ENCODE measurements at regions not wholly inside any gene's neighbourhood (a gene's known extent, or its start where the extent isn't known, plus 50 kb on each side); places are given as distances from the start of the nearest gene placed in this dataset.
"Not testable (repeated sequence)": the region's sequence is repeated elsewhere in the genome, so short reads cannot be mapped to it uniquely, and the experiment has no call there.

DNA sequence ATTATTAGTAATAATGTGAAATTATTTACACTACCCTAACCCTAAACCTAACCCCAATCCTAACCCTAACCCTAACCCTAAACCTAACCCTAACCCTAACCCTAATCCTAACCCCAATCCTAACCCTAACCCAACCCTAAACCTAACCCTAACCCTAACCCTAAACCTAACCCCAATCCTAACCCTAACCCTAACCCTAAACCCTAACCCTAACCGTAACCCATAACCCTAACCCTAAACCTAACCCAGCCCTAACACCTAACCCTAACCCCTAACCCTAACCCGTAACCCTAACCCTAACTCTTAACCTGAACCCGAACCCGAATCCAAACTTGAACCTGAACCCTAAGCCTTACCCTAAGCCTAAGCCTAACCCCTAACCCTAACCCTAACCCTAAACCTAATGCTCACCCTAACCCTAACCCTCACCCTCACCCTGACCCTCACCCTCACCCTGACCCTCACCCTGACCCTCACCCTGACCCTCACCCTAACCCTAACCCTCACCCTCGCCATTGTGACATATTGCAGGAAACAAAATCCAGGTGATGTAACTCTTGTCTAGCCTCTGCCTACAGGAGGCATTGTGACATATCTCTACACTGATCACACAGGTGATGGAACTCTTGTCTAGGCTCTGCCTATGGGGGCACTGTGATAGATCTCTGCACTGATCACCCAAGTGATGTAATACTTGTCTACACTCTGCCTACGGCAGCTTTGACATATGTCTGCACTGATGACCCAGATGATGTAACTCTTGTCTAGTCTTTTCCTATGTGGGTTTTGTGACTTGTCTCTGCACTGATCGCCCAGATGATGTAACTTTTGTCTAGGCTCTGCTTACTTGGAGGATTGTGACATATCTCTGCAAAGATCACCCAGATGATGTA, 53.0 kb upstream of the USP14 start:
- TF ChIP-seq, protein P1, sequence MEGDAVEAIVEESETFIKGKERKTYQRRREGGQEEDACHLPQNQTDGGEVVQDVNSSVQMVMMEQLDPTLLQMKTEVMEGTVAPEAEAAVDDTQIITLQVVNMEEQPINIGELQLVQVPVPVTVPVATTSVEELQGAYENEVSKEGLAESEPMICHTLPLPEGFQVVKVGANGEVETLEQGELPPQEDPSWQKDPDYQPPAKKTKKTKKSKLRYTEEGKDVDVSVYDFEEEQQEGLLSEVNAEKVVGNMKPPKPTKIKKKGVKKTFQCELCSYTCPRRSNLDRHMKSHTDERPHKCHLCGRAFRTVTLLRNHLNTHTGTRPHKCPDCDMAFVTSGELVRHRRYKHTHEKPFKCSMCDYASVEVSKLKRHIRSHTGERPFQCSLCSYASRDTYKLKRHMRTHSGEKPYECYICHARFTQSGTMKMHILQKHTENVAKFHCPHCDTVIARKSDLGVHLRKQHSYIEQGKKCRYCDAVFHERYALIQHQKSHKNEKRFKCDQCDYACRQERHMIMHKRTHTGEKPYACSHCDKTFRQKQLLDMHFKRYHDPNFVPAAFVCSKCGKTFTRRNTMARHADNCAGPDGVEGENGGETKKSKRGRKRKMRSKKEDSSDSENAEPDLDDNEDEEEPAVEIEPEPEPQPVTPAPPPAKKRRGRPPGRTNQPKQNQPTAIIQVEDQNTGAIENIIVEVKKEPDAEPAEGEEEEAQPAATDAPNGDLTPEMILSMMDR (IDR thresholded peaks at IDR 0.05): not testable (repeated sequence)
- not testable (repeated sequence) for TF ChIP-seq POLR2A (IDR thresholded peaks at IDR 0.05)

All from adrenal gland (tissue), 5 donors.